Neural cell (in vitro differentiated cells): ENCODE measurements at regions not wholly inside any gene's neighbourhood (a gene's known extent, or its start where the extent isn't known, plus 50 kb on each side); places are given as distances from the start of the nearest gene placed in this dataset.

Source experiments
- H2AFZ ChIP-seq: fragments of 200-600, 300-800 bp; sonication (generic), shearing (Covaris generic); 2 replicates; pipeline ENCODE4 v1.6.0; 2014; ENCODE audit warnings: low read depth, mild to moderate bottlenecking, antibody characterized with exemption, low read length, moderate library complexity
- H3F3A ChIP-seq: fragments of 200-600 bp; shearing (Covaris generic); 2 replicates; pipeline ENCODE4 v1.6.1; 2016; ENCODE audit warnings: mild to moderate bottlenecking, moderate library complexity, mixed read lengths, antibody characterized with exemption, low read length; ENCODE audit not compliant: insufficient read depth, poor library complexity, severe bottlenecking
- H3K27ac ChIP-seq: fragments of 200-600, 300-800 bp; sonication (generic), shearing (Covaris generic); 2 replicates; pipeline ENCODE4 v1.5.1; 2014; ENCODE audit warnings: mild to moderate bottlenecking, low read length, moderate library complexity
- H3K27me3 ChIP-seq: fragments of 300-800, 200-600 bp; sonication (generic), shearing (Covaris generic); 2 replicates; pipeline ENCODE4 v1.6.0; 2014; ENCODE audit warnings: mild to moderate bottlenecking, low read depth, low read length, moderate library complexity; ENCODE audit not compliant: insufficient read depth
- H3K36me3 ChIP-seq: fragments of 300-800, 200-600 bp; sonication (generic), shearing (Covaris generic); 2 replicates; pipeline ENCODE4 v1.5.1; 2014; ENCODE audit warnings: mild to moderate bottlenecking, antibody characterized with exemption, low read length, moderate library complexity; ENCODE audit not compliant: insufficient read depth
- H3K4me2 ChIP-seq: fragments of 300-800, 200-600 bp; sonication (generic), shearing (Covaris generic); 2 replicates; pipeline ENCODE4 v1.6.0; 2014; ENCODE audit warnings: mild to moderate bottlenecking, low read length
- H3K4me3 ChIP-seq: fragments of 300-800, 200-600 bp; sonication (generic), shearing (Covaris generic); 2 replicates; pipeline ENCODE4 v1.5.1; 2014; ENCODE audit warnings: mild to moderate bottlenecking, low read length, moderate library complexity
- H3K79me2 ChIP-seq: fragments of 200-600 bp; shearing (Covaris generic); replicated peaks from 2 replicates; pipeline ENCODE4 v1.6.0; 2014; ENCODE audit warnings: mild to moderate bottlenecking, low read length, moderate library complexity; ENCODE audit not compliant: insufficient read depth
- H3K9ac ChIP-seq: fragments of 300-800, 200-600 bp; sonication (generic), shearing (Covaris generic); 2 replicates; pipeline ENCODE4 v1.6.1; 2016; ENCODE audit warnings: mild to moderate bottlenecking, low read length, mixed read lengths
- H3K9me2 ChIP-seq: fragments of 200-600 bp; shearing (Covaris generic); 2 replicates; pipeline ENCODE4 v1.6.1; 2016; ENCODE audit warnings: mild to moderate bottlenecking, low read length, mixed read lengths; ENCODE audit not compliant: insufficient read depth
- H3K9me3 ChIP-seq: fragments of 200-600, 300-800 bp; sonication (generic), shearing (Covaris generic); 2 replicates; pipeline ENCODE4 v1.6.1; 2016; ENCODE audit warnings: mild to moderate bottlenecking, mixed run types, low read length, moderate library complexity, mixed read lengths
- H4K20me1 ChIP-seq: fragments of 200-600 bp; shearing (Covaris generic); 2 replicates; pipeline ENCODE4 v1.6.1; 2016; ENCODE audit warnings: mild to moderate bottlenecking, mixed run types; ENCODE audit not compliant: insufficient read depth
- EP300 ChIP-seq: fragments of 450-650 bp; conservative IDR thresholded peaks from 2 replicates; pipeline ENCODE4 v1.6.1; 2014; ENCODE audit warnings: antibody characterized with exemption, mild to moderate bottlenecking, moderate library complexity; ENCODE audit not compliant: poor library complexity, severe bottlenecking
- EZH2 ChIP-seq: fragments of 200-600, 300-800 bp; shearing (Covaris generic), sonication (generic); IDR thresholded peaks from 2 replicates; pipeline ENCODE4 v1.6.1; 2014; ENCODE audit warnings: antibody characterized with exemption, low read length, borderline replicate concordance, mild to moderate bottlenecking; ENCODE audit not compliant: insufficient read depth, poor library complexity, severe bottlenecking
- MXI1 ChIP-seq: fragments of 450-650 bp; conservative IDR thresholded peaks from 2 replicates; pipeline ENCODE4 v1.6.1; 2014; ENCODE audit warnings: antibody characterized with exemption, mild to moderate bottlenecking; ENCODE audit not compliant: poor library complexity, severe bottlenecking
- POLR2AphosphoS5 ChIP-seq: IDR thresholded peaks from 2 replicates; pipeline ENCODE4 v1.6.1; 2012
- RAD21 ChIP-seq: fragments of 450-650 bp; conservative IDR thresholded peaks from 2 replicates; pipeline ENCODE4 v1.6.1; 2014; ENCODE audit warnings: antibody characterized with exemption, mild to moderate bottlenecking, moderate library complexity
- SMC3 ChIP-seq: fragments of 450-650 bp; conservative IDR thresholded peaks from 2 replicates; pipeline ENCODE4 v1.6.1; 2014; ENCODE audit warnings: antibody characterized with exemption, mild to moderate bottlenecking, moderate library complexity; ENCODE audit not compliant: poor library complexity
- TAF1 ChIP-seq: IDR thresholded peaks from 2 replicates; pipeline ENCODE4 v1.6.1; 2012; ENCODE audit warnings: low read depth
- TF ChIP-seq, protein P1 (sequence below): IDR thresholded peaks from 2 replicates; pipeline ENCODE4 v1.6.1; 2012; ENCODE audit warnings: borderline replicate concordance
- TF ChIP-seq, protein P2 (sequence below): fragments of 450-650 bp; IDR thresholded peaks from 2 replicates; pipeline ENCODE4 v1.5.1; 2014; ENCODE audit warnings: antibody characterized with exemption, mild to moderate bottlenecking, moderate library complexity; ENCODE audit not compliant: poor library complexity, severe bottlenecking

DNA sequence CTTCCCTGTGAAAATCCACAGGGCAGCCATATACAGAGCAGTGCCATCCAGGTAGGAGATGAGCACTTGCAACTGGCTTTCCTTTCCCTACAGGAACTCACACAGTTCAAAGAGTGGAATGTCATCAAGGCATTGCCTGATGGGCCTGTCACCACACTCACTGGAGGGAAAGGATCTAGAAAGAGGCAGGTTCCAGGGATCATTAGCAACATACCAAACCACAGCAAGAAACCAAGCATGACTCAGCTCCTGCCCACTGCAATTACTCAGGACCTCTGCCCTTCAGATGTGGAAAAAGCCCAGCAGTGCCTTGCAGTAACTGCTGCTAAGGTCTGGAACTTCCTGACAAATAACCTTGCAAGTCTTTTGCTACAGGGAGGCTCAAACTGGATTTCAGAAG, 101.2 kb downstream of the ZNF674 start:
- Histone ChIP-seq H2AFZ (no peak overlapping the region), H3F3A (no peaks in the 10 kb centered on the region), H4K20me1 (no peaks in the 10 kb centered on the region), H3K9ac (no peak overlapping the region), H3K27me3 (no peaks in the 10 kb centered on the region), H3K27ac (no peak overlapping the region), H3K4me3 (no peak overlapping the region), H3K79me2 (peaks cover 4% of the 10 kb centered on the region), H3K4me2 (no peak overlapping the region), H3K9me3 (no peaks in the 10 kb centered on the region), H3K36me3 (no peaks in the 10 kb centered on the region), H3K9me2 (no peaks in the 10 kb centered on the region)
- TF ChIP-seq RAD21 (no peak), EP300 (no peak), SMC3 (no peak), TAF1 (no peak), MXI1 (no peak), POLR2AphosphoS5 (no peak)
- TF ChIP-seq, protein P1, sequence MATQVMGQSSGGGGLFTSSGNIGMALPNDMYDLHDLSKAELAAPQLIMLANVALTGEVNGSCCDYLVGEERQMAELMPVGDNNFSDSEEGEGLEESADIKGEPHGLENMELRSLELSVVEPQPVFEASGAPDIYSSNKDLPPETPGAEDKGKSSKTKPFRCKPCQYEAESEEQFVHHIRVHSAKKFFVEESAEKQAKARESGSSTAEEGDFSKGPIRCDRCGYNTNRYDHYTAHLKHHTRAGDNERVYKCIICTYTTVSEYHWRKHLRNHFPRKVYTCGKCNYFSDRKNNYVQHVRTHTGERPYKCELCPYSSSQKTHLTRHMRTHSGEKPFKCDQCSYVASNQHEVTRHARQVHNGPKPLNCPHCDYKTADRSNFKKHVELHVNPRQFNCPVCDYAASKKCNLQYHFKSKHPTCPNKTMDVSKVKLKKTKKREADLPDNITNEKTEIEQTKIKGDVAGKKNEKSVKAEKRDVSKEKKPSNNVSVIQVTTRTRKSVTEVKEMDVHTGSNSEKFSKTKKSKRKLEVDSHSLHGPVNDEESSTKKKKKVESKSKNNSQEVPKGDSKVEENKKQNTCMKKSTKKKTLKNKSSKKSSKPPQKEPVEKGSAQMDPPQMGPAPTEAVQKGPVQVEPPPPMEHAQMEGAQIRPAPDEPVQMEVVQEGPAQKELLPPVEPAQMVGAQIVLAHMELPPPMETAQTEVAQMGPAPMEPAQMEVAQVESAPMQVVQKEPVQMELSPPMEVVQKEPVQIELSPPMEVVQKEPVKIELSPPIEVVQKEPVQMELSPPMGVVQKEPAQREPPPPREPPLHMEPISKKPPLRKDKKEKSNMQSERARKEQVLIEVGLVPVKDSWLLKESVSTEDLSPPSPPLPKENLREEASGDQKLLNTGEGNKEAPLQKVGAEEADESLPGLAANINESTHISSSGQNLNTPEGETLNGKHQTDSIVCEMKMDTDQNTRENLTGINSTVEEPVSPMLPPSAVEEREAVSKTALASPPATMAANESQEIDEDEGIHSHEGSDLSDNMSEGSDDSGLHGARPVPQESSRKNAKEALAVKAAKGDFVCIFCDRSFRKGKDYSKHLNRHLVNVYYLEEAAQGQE: no peak
- TF ChIP-seq, protein P2, sequence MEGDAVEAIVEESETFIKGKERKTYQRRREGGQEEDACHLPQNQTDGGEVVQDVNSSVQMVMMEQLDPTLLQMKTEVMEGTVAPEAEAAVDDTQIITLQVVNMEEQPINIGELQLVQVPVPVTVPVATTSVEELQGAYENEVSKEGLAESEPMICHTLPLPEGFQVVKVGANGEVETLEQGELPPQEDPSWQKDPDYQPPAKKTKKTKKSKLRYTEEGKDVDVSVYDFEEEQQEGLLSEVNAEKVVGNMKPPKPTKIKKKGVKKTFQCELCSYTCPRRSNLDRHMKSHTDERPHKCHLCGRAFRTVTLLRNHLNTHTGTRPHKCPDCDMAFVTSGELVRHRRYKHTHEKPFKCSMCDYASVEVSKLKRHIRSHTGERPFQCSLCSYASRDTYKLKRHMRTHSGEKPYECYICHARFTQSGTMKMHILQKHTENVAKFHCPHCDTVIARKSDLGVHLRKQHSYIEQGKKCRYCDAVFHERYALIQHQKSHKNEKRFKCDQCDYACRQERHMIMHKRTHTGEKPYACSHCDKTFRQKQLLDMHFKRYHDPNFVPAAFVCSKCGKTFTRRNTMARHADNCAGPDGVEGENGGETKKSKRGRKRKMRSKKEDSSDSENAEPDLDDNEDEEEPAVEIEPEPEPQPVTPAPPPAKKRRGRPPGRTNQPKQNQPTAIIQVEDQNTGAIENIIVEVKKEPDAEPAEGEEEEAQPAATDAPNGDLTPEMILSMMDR: no peak

DNA sequence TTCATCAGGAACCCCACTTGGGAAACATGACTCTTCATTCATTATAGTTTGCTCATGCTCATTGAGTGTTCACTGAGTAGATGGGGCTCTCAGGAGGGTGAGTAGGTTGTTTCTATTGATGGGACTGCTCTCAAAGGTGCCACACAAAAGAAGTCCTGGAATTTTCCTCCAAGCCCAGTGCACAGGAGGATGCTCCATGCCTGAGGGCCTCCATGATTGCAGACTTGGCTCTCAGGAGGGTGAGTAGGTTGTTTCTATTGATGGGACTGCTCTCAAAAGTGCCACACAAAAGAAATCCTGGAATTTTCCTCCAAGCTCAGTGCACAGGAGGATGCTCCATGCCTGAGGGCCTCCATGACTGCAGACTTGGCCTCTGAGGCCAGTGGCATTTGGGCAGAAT, 108.5 kb downstream of the ZNF674 start:
- no peak overlapping the region for H2AFZ ChIP-seq
- H4K20me1 ChIP-seq: no peaks in the 10 kb centered on the region
- no peaks in the 10 kb centered on the region for H3K79me2 ChIP-seq
- no peak overlapping the region for H3K4me2 ChIP-seq
- no peaks in the 10 kb centered on the region for H3K9me3 ChIP-seq
- no peak overlapping the region for H3K27ac ChIP-seq
- no peak overlapping the region for H3K9ac ChIP-seq
- H3K36me3 ChIP-seq: no peaks in the 10 kb centered on the region
- no peaks in the 10 kb centered on the region for H3K9me2 ChIP-seq
- H3K4me3 ChIP-seq: no peak overlapping the region
- no peaks in the 10 kb centered on the region for H3F3A ChIP-seq
- TF ChIP-seq, protein P1: no peak
- no peak for TF ChIP-seq EP300
- TF ChIP-seq EZH2: no peak
- TF ChIP-seq TAF1: no peak
- no peak for TF ChIP-seq RAD21
- no peak for TF ChIP-seq POLR2AphosphoS5
- H3K27me3 ChIP-seq: no peaks in the 10 kb centered on the region
